ENCODE measurements at regions not wholly inside any gene's neighbourhood (a gene's known extent, or its start where the extent isn't known, plus 50 kb on each side); places are given as distances from the start of the nearest gene placed in this dataset.

- intact Hi-C loops (cut with micrococcal nuclease), result no loop called here
- CTCF ChIA-PET, result no interaction called here
- TF ChIP-seq, protein P1, sequence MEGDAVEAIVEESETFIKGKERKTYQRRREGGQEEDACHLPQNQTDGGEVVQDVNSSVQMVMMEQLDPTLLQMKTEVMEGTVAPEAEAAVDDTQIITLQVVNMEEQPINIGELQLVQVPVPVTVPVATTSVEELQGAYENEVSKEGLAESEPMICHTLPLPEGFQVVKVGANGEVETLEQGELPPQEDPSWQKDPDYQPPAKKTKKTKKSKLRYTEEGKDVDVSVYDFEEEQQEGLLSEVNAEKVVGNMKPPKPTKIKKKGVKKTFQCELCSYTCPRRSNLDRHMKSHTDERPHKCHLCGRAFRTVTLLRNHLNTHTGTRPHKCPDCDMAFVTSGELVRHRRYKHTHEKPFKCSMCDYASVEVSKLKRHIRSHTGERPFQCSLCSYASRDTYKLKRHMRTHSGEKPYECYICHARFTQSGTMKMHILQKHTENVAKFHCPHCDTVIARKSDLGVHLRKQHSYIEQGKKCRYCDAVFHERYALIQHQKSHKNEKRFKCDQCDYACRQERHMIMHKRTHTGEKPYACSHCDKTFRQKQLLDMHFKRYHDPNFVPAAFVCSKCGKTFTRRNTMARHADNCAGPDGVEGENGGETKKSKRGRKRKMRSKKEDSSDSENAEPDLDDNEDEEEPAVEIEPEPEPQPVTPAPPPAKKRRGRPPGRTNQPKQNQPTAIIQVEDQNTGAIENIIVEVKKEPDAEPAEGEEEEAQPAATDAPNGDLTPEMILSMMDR (IDR thresholded peaks at IDR 0.05), result no peak
- Mint-ChIP-seq H3K36me3 (ENCODE audit: low read depth) (no peaks in the 10 kb centered on the region), H3K9me3 (peaks cover 15% of the 10 kb centered on the region), H3K4me3 (no peak overlapping the region), H3K27me3 (no peaks in the 10 kb centered on the region), H3K4me1 (no peaks in the 10 kb centered on the region), H3K27ac (no peak overlapping the region)
- DNase-seq (no peak), ATAC-seq (ENCODE audit: low read depth) (no peak)
- POLR2A ChIA-PET, result no interaction called here
Measured at GRCh38 chr13:83333614-83334388, 548.5 kb downstream of the SLITRK1 start.

DNA sequence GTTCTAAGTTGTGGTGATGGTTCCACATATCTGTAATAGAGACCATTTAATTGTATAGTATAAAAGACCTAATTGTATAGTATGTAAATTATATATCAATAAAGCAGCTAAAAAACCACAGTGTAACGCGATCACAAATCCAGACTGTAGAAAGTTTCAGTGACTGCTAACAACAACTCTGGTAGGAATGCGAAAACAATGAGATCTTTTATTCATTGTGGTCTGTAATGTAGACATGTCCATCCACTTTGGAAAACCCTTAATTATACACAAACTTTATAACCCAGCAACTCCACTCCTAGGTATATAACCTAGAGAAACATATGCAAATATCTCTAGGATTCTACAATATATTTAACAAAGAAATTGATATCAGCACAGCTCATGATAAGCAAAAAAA, 549.5 kb downstream of the SLITRK1 start:
- Mint-ChIP-seq H3K27ac (no peak overlapping the region), H3K4me3 (no peak overlapping the region), H3K27me3 (no peaks in the 10 kb centered on the region), H3K9me3 (peaks cover 21% of the 10 kb centered on the region), H3K36me3 (ENCODE audit: low read depth) (no peaks in the 10 kb centered on the region), H3K4me1 (no peaks in the 10 kb centered on the region)
- intact Hi-C loops (cut with micrococcal nuclease), result no loop called here
- DNase-seq (no peak), ATAC-seq (ENCODE audit: low read depth) (no peak)
- ChIA-PET CTCF (no interaction called here), POLR2A (no interaction called here)
- TF ChIP-seq, protein P1 (IDR thresholded peaks at IDR 0.05), result no peak

DNA sequence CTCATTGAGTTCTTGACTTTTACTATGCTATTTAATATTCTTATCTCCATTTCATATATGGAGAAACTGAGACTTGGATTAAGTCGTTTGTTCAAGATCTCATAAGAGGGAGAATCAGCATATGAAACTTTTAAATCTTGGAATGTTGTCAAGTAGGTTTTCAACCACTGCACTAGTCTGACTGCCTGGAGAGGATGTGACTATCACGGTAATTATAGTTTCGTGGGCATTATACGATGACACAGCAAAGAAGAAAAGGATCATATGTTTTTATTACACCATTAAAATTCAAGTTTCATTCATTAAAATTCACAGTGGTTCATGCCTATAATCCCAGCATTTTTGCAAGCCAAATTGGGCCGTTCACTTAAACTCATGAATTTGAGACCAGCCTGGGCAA, 555.2 kb downstream of the SLITRK1 start:
- TF ChIP-seq, protein P1 (IDR thresholded peaks at IDR 0.05), result no peak
- intact Hi-C loops (cut with micrococcal nuclease), result no loop called here
- Mint-ChIP-seq H3K4me3 (no peak overlapping the region), H3K36me3 (ENCODE audit: low read depth) (no peaks in the 10 kb centered on the region), H3K4me1 (no peaks in the 10 kb centered on the region), H3K9me3 (peaks cover 28% of the 10 kb centered on the region), H3K27me3 (no peaks in the 10 kb centered on the region), H3K27ac (no peak overlapping the region)
- ChIA-PET POLR2A (no interaction called here), CTCF (no interaction called here)
- ATAC-seq (ENCODE audit: low read depth) (no peak), DNase-seq (no peak)

DNA sequence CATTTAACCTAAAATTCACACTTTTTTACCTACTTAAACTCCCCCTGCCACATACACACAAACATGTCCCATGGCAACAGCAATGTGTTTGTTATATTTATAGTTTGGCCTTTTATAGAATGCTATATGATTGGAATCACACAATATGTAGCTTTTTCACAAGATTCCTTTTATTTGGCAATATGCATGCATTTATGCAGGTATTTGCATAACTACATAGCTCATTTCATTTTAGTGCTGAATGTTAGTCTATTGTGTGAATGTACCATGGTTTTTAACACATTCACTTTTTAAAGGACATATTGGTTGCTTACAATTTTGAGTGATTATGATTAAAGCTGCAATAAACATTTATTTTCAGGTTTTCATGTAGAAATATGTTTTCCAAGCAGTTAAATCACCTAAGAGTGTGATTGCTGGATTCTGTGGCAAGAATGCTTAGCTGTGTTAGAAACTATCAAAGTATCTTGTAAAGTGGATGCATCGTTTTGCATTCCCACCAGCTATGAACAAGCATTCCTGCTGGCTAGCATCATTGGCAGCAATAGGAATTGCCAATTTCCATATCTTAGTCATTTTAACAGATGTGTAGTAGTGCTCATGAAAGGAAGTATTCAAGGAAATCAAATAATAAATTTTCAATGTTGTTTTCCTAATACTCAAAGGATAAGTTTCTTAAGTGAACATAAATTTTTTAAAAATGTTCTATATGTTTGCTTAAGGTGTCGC, 557.0 kb downstream of the SLITRK1 start:
- Mint-ChIP-seq H3K27ac (no peak overlapping the region), H3K4me3 (no peak overlapping the region), H3K27me3 (no peaks in the 10 kb centered on the region), H3K36me3 (ENCODE audit: low read depth) (no peaks in the 10 kb centered on the region), H3K4me1 (no peaks in the 10 kb centered on the region), H3K9me3 (peaks cover 22% of the 10 kb centered on the region)
- ATAC-seq (ENCODE audit: low read depth), result no peak
- ChIA-PET POLR2A (no interaction called here), CTCF (no interaction called here)
- no peak for DNase-seq
- TF ChIP-seq, protein P1 (IDR thresholded peaks at IDR 0.05), result no peak
- intact Hi-C loops (cut with micrococcal nuclease), result no loop called here

- Mint-ChIP-seq H3K27me3 (no peaks in the 10 kb centered on the region), H3K4me3 (no peak overlapping the region), H3K27ac (no peak overlapping the region), H3K9me3 (peaks cover 4% of the 10 kb centered on the region), H3K36me3 (ENCODE audit: low read depth) (no peaks in the 10 kb centered on the region), H3K4me1 (no peaks in the 10 kb centered on the region)
- CTCF ChIA-PET, result no interaction called here
- POLR2A ChIA-PET, result no interaction called here
- intact Hi-C loops (cut with micrococcal nuclease), result no loop called here
- TF ChIP-seq, protein P1 (IDR thresholded peaks at IDR 0.05), result no peak
- ATAC-seq (ENCODE audit: low read depth), result no peak
- DNase-seq, result no peak
Measured at GRCh38 chr13:83311886-83312577, 570.2 kb downstream of the SLITRK1 start.
